HuH-7.5 (cell line): ENCODE measurements at regions not wholly inside any gene's neighbourhood (a gene's known extent, or its start where the extent isn't known, plus 50 kb on each side); places are given as distances from the start of the nearest gene placed in this dataset.

ENCODE experiments used
- DNase-seq: peaks from one replicate; pipeline ENCODE4 v3.0.0; 2011; ENCODE audit warnings: low spot score

GRCh38 chr18:44589693-44590355 is 90.9 kb upstream of the SETBP1 start:
- DNase-seq = no peak

- DNase-seq = no peak
These were observed 89.6 kb upstream of the SETBP1 start for GRCh38 chr18:44590956-44591670.

- no peak for DNase-seq
These were observed 88.0 kb upstream of the SETBP1 start for GRCh38 chr18:44592639-44593038.

- DNase-seq = no peak
These were observed 85.8 kb upstream of the SETBP1 start for GRCh38 chr18:44594799-44595467.

GRCh38 chr18:44597797-44598196 is 82.9 kb upstream of the SETBP1 start:
- no peak for DNase-seq

GRCh38 chr18:44598514-44598913 is 82.2 kb upstream of the SETBP1 start:
- DNase-seq = no peak

- DNase-seq = no peak
These were observed 81.3 kb upstream of the SETBP1 start for GRCh38 chr18:44599412-44599811.

- no peak for DNase-seq
These were observed 79.2 kb upstream of the SETBP1 start for GRCh38 chr18:44601447-44601846.

- no peak for DNase-seq
These were observed 78.3 kb upstream of the SETBP1 start for GRCh38 chr18:44602380-44602779.

GRCh38 chr18:44602845-44603244 is 77.8 kb upstream of the SETBP1 start:
- DNase-seq = no peak

- no peak for DNase-seq
These were observed 71.3 kb upstream of the SETBP1 start for GRCh38 chr18:44609181-44609941.

- DNase-seq = no peak
These were observed 59.9 kb upstream of the SETBP1 start for GRCh38 chr18:44620812-44621211.

GRCh38 chr18:44624052-44624451 is 56.6 kb upstream of the SETBP1 start:
- no peak for DNase-seq

GRCh38 chr18:44625386-44625785 is 55.3 kb upstream of the SETBP1 start:
- DNase-seq = no peak

- DNase-seq = no peak
These were observed 54.5 kb upstream of the SETBP1 start for GRCh38 chr18:44626236-44626635.

GRCh38 chr18:44626807-44627206 is 53.9 kb upstream of the SETBP1 start:
- DNase-seq = no peak

- no peak for DNase-seq
These were observed 53.4 kb upstream of the SETBP1 start for GRCh38 chr18:44627280-44627679.

GRCh38 chr18:44629406-44629805 is 51.3 kb upstream of the SETBP1 start:
- no peak for DNase-seq

GRCh38 chr18:44630118-44630517 is 50.6 kb upstream of the SETBP1 start:
- no peak for DNase-seq
